ENCODE measurements at regions not wholly inside any gene's neighbourhood (a gene's known extent, or its start where the extent isn't known, plus 50 kb on each side); places are given as distances from the start of the nearest gene placed in this dataset.

- Histone ChIP-seq H3K27ac (ENCODE audit: insufficient read depth, low read length) (no peak overlapping the region), H3K4ac (ENCODE audit: low read depth, low read length) (no peak overlapping the region), H2AFZ (replicated peaks; ENCODE audit: low read length, poor library complexity) (no peak overlapping the region), H3K14ac (replicated peaks; ENCODE audit: low read depth, low read length) (no peak overlapping the region), H3K23ac (ENCODE audit: low read depth, low read length) (no peak overlapping the region), H4K20me1 (ENCODE audit: insufficient read depth, low read length) (no peaks in the 10 kb centered on the region), H2BK20ac (ENCODE audit: low read depth, low read length) (no peak overlapping the region), H3K56ac (ENCODE audit: extremely low read depth, insufficient read depth, low read length) (no peak overlapping the region), H3K4me2 (ENCODE audit: low read depth, low read length) (no peak overlapping the region), H3K27me3 (ENCODE audit: control insufficient read depth, insufficient read depth, low read length) (peaks cover 6% of the 10 kb centered on the region; the same call in 1 of the 2 replicates), H3K18ac (ENCODE audit: low read depth, low read length) (no peak overlapping the region), H3K4me3 (ENCODE audit: insufficient read depth, low read depth, low read length) (no peak overlapping the region), H2BK120ac (ENCODE audit: low read depth, low read length) (no peak overlapping the region), H2AK5ac (ENCODE audit: low read depth, low read length) (no peak overlapping the region), H2BK15ac (ENCODE audit: low read depth, low read length) (no peak overlapping the region), H3K9ac (ENCODE audit: low read depth, low read length) (no peak overlapping the region), H4K91ac (ENCODE audit: insufficient read depth, low read depth, low read length) (no peak overlapping the region), H4K5ac (ENCODE audit: low read depth, low read length) (no peak overlapping the region), H2BK5ac (ENCODE audit: low read depth, low read length, poor library complexity, severe bottlenecking) (no peak overlapping the region), H4K8ac (ENCODE audit: low read depth in 2 of 2, low read length in 2 of 2) (no peak overlapping the region), H2AK9ac (replicated peaks; ENCODE audit: low read depth, low read length, poor library complexity) (no peak overlapping the region), H3K36me3 (ENCODE audit: control insufficient read depth, insufficient read depth, low read length) (no peaks in the 10 kb centered on the region), H3K79me1 (ENCODE audit: low read depth in 1 of 2, low read length in 2 of 2) (no peaks in the 10 kb centered on the region), H3K9me1 (ENCODE audit: insufficient read depth, low read length) (no peaks in the 10 kb centered on the region), H3K4me1 (ENCODE audit: control insufficient read depth, insufficient read depth, low read length) (no peaks in the 10 kb centered on the region), H3K9me3 (ENCODE audit: control insufficient read depth, insufficient read depth, low read length) (no peaks in the 10 kb centered on the region)
- CTCF ChIA-PET, result no interaction called here
- in situ Hi-C loops (cut with MboI; ENCODE audit: low sequenced_read_pairs) (no loop called here), dilution Hi-C loops (cut with HindIII; ENCODE audit: low sequenced_read_pairs, unreplicated experiment) (no loop called here), intact Hi-C loops (cut with micrococcal nuclease) (no loop called here)
- ATAC-seq (ENCODE audit: low read depth), result no peak
- no peak for DNase-seq
- TF ChIP-seq ELK1 (IDR thresholded peaks at IDR 0.05; ENCODE audit: borderline replicate concordance, low read depth, low read length) (no peak), SMC3 (IDR thresholded peaks at IDR 0.05; ENCODE audit: low read depth, low read length) (no peak), RCOR1 (IDR thresholded peaks at IDR 0.05; ENCODE audit: insufficient replicate concordance, low read length) (no peak), POLR2A (IDR thresholded peaks at IDR 0.05; ENCODE audit: low read depth, low read length) (no peak), MAFK (IDR thresholded peaks at IDR 0.05; ENCODE audit: low read depth, low read length) (no peak)
- POLR2A ChIA-PET (ENCODE audit: unreplicated experiment), result no interaction called here
- WGBS, 2 experiments (ENCODE audit: extremely low coverage in 2 of 2, insufficient read length in 1 of 2), result no CpG with 5 or more reads among the region's 1 CpG
- BruUV-seq (replicated peaks), result no TSS peak
These were observed 59.3 kb downstream of the EBLN2 start for GRCh38 chr3:73120710-73121109.
